Prostate gland (tissue), 2 donors: ENCODE measurements at regions not wholly inside any gene's neighbourhood (a gene's known extent, or its start where the extent isn't known, plus 50 kb on each side); places are given as distances from the start of the nearest gene placed in this dataset.
"Not testable (repeated sequence)": the region's sequence is repeated elsewhere in the genome, so short reads cannot be mapped to it uniquely, and the experiment has no call there.

Experiments used
- DNase-seq: peaks from one replicate; pipeline ENCODE4 v3.0.0-alpha.2; 2019; ENCODE audit warnings: low spot score
- H3K27ac ChIP-seq, 2 donors: fragments of 200-600 bp; sonication (generic); 2 replicates each; pipeline ENCODE4 v1.5.1; 2017 to 2019
- H3K27me3 ChIP-seq: fragments of 200-600 bp; sonication (generic); replicated peaks from 2 replicates; pipeline ENCODE4 v1.5.1; 2019; ENCODE audit not compliant: insufficient read depth
- H3K36me3 ChIP-seq, 2 donors: fragments of 200-600 bp; sonication (generic); 1 replicate in 1 of 2; 2 replicates in 1 of 2; pipeline versions ENCODE4 v1.5.1 to v1.8.1; 2017 to 2019
- H3K4me1 ChIP-seq: fragments of 200-600 bp; sonication (generic); replicated peaks from 2 replicates; pipeline ENCODE4 v1.5.1; 2019
- H3K4me3 ChIP-seq, 2 donors: fragments of 200-600 bp; sonication (generic); 2 replicates each; pipeline ENCODE4 v1.5.1; 2017 to 2019
- H3K9me3 ChIP-seq: fragments of 200-600 bp; sonication (generic); 2 replicates; pipeline ENCODE4 v1.5.1; 2017
- POLR2A ChIP-seq: fragments of 450-650 bp; IDR thresholded peaks from one replicate; pipeline ENCODE4 v1.6.1; 2016; ENCODE audit warnings: antibody characterized with exemption, mild to moderate bottlenecking
- POLR2AphosphoS5 ChIP-seq: sonication (generic); formaldehyde crosslinking; IDR thresholded peaks from one replicate; pipeline ENCODE4 v1.6.1; 2017; ENCODE audit warnings: antibody characterized with exemption
- WGBS: methylation state at CpG from one replicate; pipeline ENCODE4 v1.1.5; 2018; 5-methylcytosine and 5-hydroxymethylcytosine counted together
- intact Hi-C: fragments of 100-400 bp; cut with DNase I; formaldehyde crosslinking; loops from one replicate; pipeline ENCODE4 v1.14.2; 2022
- TF ChIP-seq, protein P1 (sequence below), 4 experiments: fragments of 200-600 bp in 2 of 4; fragments of 450-650 bp in 2 of 4; sonication (generic) in 2 of 4; IDR thresholded peaks; 1 replicate in 3 of 4; 2 replicates in 1 of 4; pipeline ENCODE4 v1.5.1; 2016 to 2019; ENCODE audit warnings: antibody characterized with exemption in 4 of 4, mild to moderate bottlenecking in 2 of 4, moderate library complexity in 2 of 4

DNA sequence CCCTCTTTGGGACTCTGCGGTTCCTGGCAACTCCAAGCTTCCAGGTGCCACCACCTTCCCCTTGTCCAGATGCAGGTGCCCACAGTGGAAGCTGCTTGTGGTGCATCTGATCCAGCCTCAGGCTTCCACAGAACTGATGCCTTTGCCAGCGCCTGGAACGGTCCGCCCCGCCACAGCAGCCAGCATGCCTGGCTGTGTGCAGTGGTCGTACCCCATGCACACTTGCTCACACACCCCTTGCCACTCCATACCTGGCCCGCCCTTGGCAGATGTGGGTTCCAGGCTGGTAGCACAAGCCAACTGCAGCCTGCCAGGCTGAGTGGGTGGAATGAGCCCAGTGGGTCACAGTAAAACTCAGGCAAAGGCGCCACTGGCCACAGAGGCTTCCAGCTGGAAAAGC is 240.5 kb downstream of the PPP4R3C start:
- no peak overlapping the region for H3K27ac ChIP-seq
- no peaks in the 10 kb centered on the region for H3K36me3 ChIP-seq
- no peak for TF ChIP-seq POLR2A
- no peak for TF ChIP-seq POLR2AphosphoS5
- TF ChIP-seq, protein P1, sequence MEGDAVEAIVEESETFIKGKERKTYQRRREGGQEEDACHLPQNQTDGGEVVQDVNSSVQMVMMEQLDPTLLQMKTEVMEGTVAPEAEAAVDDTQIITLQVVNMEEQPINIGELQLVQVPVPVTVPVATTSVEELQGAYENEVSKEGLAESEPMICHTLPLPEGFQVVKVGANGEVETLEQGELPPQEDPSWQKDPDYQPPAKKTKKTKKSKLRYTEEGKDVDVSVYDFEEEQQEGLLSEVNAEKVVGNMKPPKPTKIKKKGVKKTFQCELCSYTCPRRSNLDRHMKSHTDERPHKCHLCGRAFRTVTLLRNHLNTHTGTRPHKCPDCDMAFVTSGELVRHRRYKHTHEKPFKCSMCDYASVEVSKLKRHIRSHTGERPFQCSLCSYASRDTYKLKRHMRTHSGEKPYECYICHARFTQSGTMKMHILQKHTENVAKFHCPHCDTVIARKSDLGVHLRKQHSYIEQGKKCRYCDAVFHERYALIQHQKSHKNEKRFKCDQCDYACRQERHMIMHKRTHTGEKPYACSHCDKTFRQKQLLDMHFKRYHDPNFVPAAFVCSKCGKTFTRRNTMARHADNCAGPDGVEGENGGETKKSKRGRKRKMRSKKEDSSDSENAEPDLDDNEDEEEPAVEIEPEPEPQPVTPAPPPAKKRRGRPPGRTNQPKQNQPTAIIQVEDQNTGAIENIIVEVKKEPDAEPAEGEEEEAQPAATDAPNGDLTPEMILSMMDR (IDR thresholded peaks at IDR 0.05): no peak
- H3K4me1 ChIP-seq: no peaks in the 10 kb centered on the region
- no peak for DNase-seq
- no peaks in the 10 kb centered on the region for H3K9me3 ChIP-seq
- intact Hi-C loops: no loop called here
- 96% methylated on average over 7 of the region's 8 CpGs for WGBS
- H3K27me3 ChIP-seq: no peaks in the 10 kb centered on the region
- H3K4me3 ChIP-seq: no peak overlapping the region

DNA sequence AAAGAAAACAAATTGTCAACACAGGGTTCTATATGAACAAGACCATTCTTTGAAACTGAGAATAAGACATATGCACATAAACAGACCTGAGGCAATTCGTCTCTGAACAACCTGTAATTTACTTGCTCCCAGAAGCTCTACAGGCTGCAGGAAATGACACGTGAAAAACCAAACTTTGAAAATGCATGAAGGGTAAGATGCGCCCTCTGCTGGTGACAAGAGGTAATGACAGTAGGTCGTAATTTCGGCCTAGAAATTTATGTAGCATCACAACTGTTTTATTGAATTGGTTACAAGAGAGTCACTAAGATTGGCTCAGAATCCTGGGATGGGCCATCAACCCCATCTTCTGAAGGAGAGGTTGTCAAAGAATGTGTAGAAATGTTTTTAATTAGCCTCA is 276.5 kb downstream of the PPP4R3C start:
- no peaks in the 10 kb centered on the region for H3K9me3 ChIP-seq
- no peak overlapping the region for H3K4me3 ChIP-seq
- H3K4me1 ChIP-seq: no peaks in the 10 kb centered on the region
- H3K27me3 ChIP-seq: no peaks in the 10 kb centered on the region
- no peak overlapping the region for H3K27ac ChIP-seq
- DNase-seq: no peak
- 21% methylated on average over 5 of the region's 5 CpGs for WGBS
- intact Hi-C loops: no loop called here
- TF ChIP-seq POLR2AphosphoS5: no peak
- TF ChIP-seq, protein P1 (IDR thresholded peaks at IDR 0.05): peak in 3 of 4 experiments; percentile 26 to 45 (median 33)
- no peaks in the 10 kb centered on the region for H3K36me3 ChIP-seq

DNA sequence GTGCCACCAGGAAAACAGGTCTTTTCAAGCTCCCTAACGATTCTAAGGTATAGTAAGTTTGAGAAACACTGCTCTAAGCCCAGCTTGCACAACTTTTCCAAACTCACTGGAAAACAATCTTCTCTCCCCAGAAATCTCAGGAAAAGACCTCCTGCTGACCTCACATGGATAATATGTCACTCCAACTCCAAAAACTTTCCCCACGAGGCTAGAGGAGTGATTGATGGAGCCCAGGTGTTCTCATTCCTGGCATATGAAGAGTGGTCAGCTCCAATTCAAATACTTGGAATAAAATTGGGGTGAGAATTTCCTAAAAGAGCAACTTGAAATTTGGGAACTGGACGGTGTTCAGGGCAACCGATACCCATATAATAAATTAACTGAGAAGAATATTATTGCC is 299.9 kb downstream of the PPP4R3C start:
- no peaks in the 10 kb centered on the region for H3K36me3 ChIP-seq
- no peaks in the 10 kb centered on the region for H3K27me3 ChIP-seq
- intact Hi-C loops: no loop called here
- no peak overlapping the region for H3K4me3 ChIP-seq
- no peak for DNase-seq
- H3K9me3 ChIP-seq: no peaks in the 10 kb centered on the region
- no peak overlapping the region for H3K27ac ChIP-seq
- TF ChIP-seq POLR2AphosphoS5: no peak
- TF ChIP-seq, protein P1 (IDR thresholded peaks at IDR 0.05): no peak
- TF ChIP-seq POLR2A: no peak
- WGBS: 73% methylated on average over 3 of the region's 4 CpGs
- H3K4me1 ChIP-seq: no peaks in the 10 kb centered on the region

DNA sequence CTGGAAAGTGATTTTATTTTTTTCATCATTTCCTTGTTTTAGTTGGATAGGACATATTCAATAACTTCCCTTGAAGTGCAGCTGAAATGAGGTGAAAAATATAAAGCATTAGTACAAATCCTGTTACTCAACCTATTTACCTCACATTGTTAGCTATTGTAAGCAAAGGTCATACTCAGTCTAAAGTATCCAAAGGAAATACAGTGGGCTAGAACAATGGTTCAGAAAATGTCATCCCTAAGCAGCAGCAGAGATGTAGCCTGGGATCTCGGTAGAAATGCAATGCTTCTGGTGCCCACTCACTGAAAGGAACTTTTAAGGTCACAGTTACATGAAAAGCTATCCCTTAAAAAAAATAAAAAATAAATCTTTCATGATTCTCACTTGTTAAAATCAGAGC is 300.6 kb downstream of the PPP4R3C start:
- H3K36me3 ChIP-seq: no peaks in the 10 kb centered on the region
- 90% methylated on average over 1 of the region's 1 CpG for WGBS
- no peaks in the 10 kb centered on the region for H3K4me1 ChIP-seq
- DNase-seq: no peak
- H3K27me3 ChIP-seq: no peaks in the 10 kb centered on the region
- H3K9me3 ChIP-seq: no peaks in the 10 kb centered on the region
- intact Hi-C loops: no loop called here
- H3K4me3 ChIP-seq: no peak overlapping the region
- TF ChIP-seq, protein P1 (IDR thresholded peaks at IDR 0.05): no peak
- TF ChIP-seq POLR2A: no peak
- no peak for TF ChIP-seq POLR2AphosphoS5
- no peak overlapping the region for H3K27ac ChIP-seq

- H3K36me3 ChIP-seq, H3K27ac ChIP-seq, H3K4me1 ChIP-seq, H3K9me3 ChIP-seq, H3K4me3 ChIP-seq, intact Hi-C loops, DNase-seq, H3K27me3 ChIP-seq: not testable (repeated sequence)
- WGBS: no CpG with 5 or more reads among the region's 21 CpGs
Measured at GRCh38 chrX:27156921-27157320, 306.2 kb downstream of the PPP4R3C start.
